ENCODE measurements at regions not wholly inside any gene's neighbourhood (a gene's known extent, or its start where the extent isn't known, plus 50 kb on each side); places are given as distances from the start of the nearest gene placed in this dataset.

DNA sequence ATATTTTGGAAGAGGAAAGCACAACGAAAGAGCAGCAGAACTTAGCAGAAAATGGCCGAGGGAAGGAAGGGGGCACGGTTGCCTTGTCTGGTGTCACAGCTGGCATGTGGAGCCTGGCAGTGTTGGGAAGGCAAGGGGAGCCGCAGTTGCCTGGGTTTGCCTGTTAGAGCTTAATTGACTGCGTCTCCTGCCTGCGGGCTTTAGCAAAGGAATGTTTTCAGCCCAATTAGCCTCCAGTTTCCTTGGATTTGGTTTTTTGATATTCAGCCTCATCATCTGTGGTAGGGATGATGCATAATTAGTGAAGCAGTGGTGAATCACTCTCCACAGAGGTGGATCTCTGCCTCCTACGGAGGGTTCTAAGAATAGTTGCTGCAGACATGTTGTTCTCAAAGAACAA is 832.6 kb downstream of the QKI start:
- no peak for DNase-seq (ENCODE audit: extremely low read depth in 1 of 11, low read depth in 9 of 11, low spot score in 4 of 11)

DNA sequence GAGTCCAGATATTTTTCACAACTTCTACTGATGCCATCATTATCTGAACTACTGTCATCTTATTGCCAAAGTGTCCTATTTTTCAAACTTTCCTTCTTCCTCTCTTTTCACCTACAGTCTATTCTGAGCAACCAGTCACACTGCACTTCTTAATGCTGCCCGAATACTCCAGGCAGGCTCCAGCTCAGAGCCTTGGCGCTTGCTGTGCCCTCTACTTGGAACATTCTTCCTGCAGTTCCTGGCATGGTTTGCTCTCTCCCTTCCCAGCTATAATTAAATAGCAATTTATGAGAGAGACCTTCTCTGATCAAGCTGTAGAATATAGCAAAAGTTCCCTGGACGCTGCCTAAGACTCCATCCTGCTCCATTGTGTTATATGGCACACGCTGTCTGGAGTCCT is 831.6 kb downstream of the QKI start:
- no peak for DNase-seq (ENCODE audit: extremely low read depth in 1 of 11, low read depth in 9 of 11, low spot score in 4 of 11)

DNA sequence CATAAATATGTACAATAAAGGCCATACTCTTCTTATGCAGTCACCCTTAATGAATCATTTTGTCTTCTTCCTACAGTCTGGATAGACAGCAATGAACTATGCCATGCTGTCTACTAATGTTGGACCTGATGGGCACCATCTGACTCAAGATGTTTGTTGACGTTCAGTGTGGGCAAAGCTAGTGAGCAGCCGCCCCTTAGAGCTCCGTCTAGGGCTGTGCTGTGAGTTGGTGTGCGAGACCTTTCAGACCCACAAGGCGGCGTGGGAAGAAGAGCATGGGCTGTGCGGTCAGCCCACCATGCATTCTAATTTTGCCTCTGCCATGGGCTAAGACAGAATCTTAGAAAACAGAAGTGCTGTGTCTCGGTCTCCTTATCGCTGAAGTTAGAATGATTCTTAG is 829.4 kb downstream of the QKI start:
- DNase-seq (ENCODE audit: extremely low read depth in 1 of 11, low read depth in 9 of 11, low spot score in 4 of 11): no peak

DNA sequence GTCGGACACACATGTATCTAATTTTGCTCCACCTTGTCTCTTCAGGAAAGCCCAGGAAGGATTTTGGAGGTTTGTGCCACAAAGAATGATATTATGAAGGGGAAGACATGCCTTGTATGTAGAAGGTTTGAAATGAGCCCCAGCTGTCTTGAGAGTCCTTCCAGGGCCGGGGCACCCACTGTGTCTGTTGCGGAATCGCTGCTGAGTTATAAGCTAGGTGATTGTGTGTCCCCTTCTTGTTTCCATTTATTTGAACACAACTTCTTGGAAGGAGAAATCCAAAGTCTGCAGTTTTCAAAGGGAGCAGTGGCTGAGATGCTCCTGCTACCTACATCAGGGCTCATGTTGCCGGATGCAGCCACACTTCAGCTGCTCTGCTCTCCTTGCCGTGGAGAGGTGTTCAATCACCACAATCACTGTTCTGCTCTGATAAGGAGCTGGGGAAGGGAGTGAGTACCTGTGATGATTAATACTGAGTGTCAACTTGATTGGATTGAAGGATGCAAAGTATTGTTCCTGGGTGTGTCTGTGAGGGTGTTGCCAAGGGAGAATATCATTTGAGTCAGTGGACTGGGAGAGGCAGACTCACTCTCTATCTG is 828.6 kb downstream of the QKI start:
- DNase-seq (ENCODE audit: extremely low read depth in 1 of 11, low read depth in 9 of 11, low spot score in 4 of 11): no peak

- no peak for DNase-seq (ENCODE audit: extremely low read depth in 1 of 11, low read depth in 9 of 11, low spot score in 4 of 11)
Measured at GRCh38 chr6:164230804-164231203, 816.3 kb downstream of the QKI start.

DNA sequence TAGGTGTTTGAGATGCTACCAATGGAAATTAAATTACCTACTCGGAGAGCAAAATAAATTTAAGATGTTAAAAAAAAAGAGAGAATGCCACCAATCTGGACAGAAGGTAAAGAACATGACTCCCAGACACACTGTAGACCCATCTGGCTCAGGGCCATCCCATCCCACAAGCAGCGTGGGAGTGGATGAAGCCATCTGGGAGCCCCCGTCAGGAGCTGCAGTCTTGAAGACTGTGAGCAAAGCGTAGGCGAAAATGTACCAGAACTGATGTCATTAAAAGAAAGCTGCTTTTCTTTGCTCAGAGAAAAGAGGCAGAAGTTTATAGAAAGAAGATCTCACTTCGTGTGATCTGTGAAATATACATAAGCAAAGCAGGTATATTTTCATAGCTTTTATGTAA is 815.7 kb downstream of the QKI start:
- no peak for DNase-seq (ENCODE audit: extremely low read depth in 1 of 11, low read depth in 9 of 11, low spot score in 4 of 11)

GRCh38 chr6:164229716-164230115 is 815.2 kb downstream of the QKI start:
- no peak for DNase-seq (ENCODE audit: extremely low read depth in 1 of 11, low read depth in 9 of 11, low spot score in 4 of 11)

- no peak for DNase-seq (ENCODE audit: extremely low read depth in 1 of 11, low read depth in 9 of 11, low spot score in 4 of 11)
Measured at GRCh38 chr6:164227952-164228522, 813.5 kb downstream of the QKI start.

DNA sequence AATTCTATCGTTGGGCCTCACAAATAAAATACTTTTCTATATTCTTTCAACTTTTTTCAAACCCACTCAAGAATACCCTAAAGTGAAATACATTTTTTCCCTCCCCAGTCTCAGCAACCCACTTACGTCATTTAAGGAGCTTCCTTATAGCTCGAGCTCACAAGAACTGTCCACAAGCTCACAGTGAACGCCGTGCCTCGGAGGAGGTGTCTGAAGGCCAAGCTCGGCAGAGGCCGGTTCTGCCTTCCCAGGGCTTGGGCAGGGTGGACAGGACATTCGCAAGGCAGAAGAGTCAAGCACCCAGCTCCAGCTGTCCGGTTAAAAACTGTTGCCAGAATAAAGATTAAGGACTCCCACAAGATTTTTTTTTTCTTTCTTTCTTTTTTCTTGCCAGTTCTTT is 802.3 kb downstream of the QKI start:
- DNase-seq (ENCODE audit: extremely low read depth in 1 of 11, low read depth in 9 of 11, low spot score in 4 of 11): no peak

- no peak for DNase-seq (ENCODE audit: extremely low read depth in 1 of 11, low read depth in 9 of 11, low spot score in 4 of 11)
Measured at GRCh38 chr6:164216368-164216767, 801.9 kb downstream of the QKI start.

- no peak for DNase-seq (ENCODE audit: extremely low read depth in 1 of 11, low read depth in 9 of 11, low spot score in 4 of 11)
Measured at GRCh38 chr6:164214066-164214465, 799.5 kb downstream of the QKI start.

GRCh38 chr6:164211254-164211653 is 796.7 kb downstream of the QKI start:
- DNase-seq (ENCODE audit: extremely low read depth in 1 of 11, low read depth in 9 of 11, low spot score in 4 of 11): no peak

- no peak for DNase-seq (ENCODE audit: extremely low read depth in 1 of 11, low read depth in 9 of 11, low spot score in 4 of 11)
Measured at GRCh38 chr6:164210783-164211182, 796.3 kb downstream of the QKI start.

DNA sequence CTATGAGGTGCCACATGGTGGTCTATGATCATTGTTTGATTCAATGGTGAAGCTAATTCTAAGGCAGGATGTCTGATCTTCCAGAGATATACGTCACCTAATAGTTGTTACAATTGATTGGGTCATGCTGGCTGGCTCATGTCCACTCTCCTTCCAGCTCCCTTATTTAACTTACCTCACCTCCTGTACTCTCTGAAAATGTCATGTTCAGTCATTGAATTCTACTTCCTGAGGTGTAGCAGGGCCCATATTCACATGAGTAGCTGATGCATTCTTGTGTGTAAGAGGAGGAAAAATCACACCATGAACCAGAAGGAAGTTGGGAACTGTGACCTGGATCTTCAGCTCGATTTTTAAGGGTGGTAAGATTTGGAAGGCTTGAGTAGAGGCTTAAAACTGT is 795.8 kb downstream of the QKI start:
- DNase-seq (ENCODE audit: extremely low read depth in 1 of 11, low read depth in 9 of 11, low spot score in 4 of 11): no peak

DNA sequence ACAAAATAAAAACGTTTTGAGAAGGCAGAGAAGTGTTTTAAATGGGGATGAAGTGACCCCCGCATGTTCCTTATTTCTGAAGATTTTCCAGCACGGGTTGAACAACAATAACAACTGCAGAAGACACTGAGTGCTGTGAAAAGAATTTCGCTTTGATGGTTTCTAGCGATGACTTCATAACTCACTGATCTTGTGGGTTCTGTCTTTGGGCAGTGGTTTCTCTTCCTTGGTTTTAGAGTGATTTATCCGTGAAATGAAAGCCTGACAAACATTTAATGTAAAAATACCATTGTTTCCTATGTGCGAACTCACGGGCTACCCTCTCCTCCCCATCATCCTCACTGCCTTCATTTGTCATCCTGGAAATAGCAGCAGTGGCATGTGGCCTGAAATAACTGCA is 793.9 kb downstream of the QKI start:
- no peak for DNase-seq (ENCODE audit: extremely low read depth in 1 of 11, low read depth in 9 of 11, low spot score in 4 of 11)

DNA sequence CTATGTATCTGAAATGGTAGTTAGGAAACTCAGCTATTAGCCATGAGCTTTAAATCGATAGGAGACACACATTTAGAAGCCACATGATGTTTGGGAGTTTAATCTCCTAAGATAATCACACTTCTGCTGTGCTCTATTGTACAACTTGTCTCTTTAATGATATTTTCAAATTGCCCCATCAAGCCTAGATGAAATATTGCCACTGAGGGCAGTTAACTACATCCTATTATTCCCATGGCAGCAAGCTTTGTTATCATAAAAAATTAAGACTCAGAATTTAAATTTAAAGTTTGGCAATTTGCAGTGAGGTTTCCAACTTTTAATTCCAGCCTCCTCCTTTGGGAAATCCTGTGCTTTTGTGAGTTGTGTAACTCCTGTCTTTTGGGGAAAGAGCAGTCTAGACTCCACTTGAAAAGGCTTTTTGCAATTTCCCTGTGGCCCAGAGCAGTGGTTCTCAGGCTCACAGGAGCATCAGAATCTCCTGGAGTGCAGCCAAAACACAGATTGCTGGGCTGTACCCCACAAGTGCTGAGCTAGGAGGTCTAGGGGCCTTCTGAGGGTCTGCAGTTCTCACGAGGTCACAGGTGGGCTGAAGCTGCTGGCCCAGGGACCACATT is 792.4 kb downstream of the QKI start:
- no peak for DNase-seq (ENCODE audit: extremely low read depth in 1 of 11, low read depth in 9 of 11, low spot score in 4 of 11)

GRCh38 chr6:164200071-164200470 is 785.6 kb downstream of the QKI start:
- no peak for DNase-seq (ENCODE audit: extremely low read depth in 1 of 11, low read depth in 9 of 11, low spot score in 4 of 11)

- DNase-seq (ENCODE audit: extremely low read depth in 1 of 11, low read depth in 9 of 11, low spot score in 4 of 11): no peak
Measured at GRCh38 chr6:164195942-164196281, 781.4 kb downstream of the QKI start.

DNA sequence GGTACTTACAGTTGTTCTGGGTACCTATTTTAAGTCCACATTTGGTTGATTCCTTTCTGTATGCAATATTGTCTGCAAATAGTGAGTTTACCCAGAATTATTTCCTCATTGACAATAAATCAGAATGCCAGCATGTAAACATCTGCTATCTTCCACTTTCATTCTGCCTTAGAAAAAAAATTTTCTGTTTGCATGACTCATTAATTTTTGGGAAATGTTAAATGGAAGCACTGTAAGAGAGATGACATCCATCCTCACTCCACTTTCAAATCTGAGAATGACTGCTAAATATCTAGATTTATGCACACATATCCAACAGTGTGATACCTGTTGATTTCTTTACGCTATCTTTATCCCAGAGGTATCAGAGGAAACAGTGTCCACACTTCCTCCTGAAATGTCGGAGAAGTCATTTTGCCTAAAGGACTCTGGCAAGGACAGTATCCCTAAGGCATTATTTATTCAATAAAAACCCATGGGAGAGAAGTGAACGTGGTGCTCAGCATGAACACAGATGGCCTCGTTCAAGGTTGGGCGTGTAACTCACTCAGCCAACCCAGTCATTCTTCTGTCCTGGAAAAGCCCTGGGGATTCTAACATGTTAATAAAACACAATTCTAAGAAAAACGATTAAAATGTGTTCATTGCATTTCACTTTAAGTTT is 780.9 kb downstream of the QKI start:
- no peak for DNase-seq (ENCODE audit: extremely low read depth in 1 of 11, low read depth in 9 of 11, low spot score in 4 of 11)

- no peak for DNase-seq (ENCODE audit: extremely low read depth in 1 of 11, low read depth in 9 of 11, low spot score in 4 of 11)
Measured at GRCh38 chr6:164188861-164189260, 774.3 kb downstream of the QKI start.

DNA sequence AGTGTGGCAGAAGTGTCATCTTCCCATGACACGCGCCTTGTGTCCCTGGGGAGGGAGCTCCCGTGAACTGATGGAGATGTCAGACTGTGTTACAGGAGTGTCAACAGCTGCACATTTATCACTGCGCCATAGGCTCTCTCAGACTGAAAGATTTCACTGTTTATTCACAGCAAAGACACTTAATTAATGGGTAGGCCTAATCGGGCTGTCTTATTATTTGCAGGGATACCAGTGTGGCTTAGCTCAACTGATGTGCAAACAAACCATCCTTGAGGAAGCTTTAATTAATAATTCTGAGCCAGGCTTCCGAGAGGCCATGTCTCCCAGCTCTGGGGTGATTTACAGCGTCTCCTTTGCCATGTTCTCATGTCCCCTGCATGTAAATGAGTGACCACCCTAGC is 771.0 kb downstream of the QKI start:
- peak in 4 of 11 donors; percentile 6 to 18 (median 8) for DNase-seq (ENCODE audit: extremely low read depth in 1 of 11, low read depth in 9 of 11, low spot score in 4 of 11)

Measured in renal cortex interstitium (tissue), 11 donors.